Esophagus muscularis mucosa (tissue), 3 donors: ENCODE measurements at regions not wholly inside any gene's neighbourhood (a gene's known extent, or its start where the extent isn't known, plus 50 kb on each side); places are given as distances from the start of the nearest gene placed in this dataset.

Experiments used
- POLR2A ChIP-seq: fragments of 450-650 bp; IDR thresholded peaks from one replicate; pipeline ENCODE4 v1.6.1; 2017; ENCODE audit warnings: antibody characterized with exemption, moderate library complexity, mild to moderate bottlenecking, low read depth
- TF ChIP-seq, protein P1 (sequence below), 3 experiments: fragments of 200-600 bp in 2 of 3; fragments of 450-650 bp in 1 of 3; sonication (generic) in 2 of 3; IDR thresholded peaks; one replicate each; pipeline ENCODE4 v1.5.1; 2017 to 2019; ENCODE audit warnings: antibody characterized with exemption in 3 of 3, mild to moderate bottlenecking in 2 of 3, moderate library complexity in 1 of 3

DNA sequence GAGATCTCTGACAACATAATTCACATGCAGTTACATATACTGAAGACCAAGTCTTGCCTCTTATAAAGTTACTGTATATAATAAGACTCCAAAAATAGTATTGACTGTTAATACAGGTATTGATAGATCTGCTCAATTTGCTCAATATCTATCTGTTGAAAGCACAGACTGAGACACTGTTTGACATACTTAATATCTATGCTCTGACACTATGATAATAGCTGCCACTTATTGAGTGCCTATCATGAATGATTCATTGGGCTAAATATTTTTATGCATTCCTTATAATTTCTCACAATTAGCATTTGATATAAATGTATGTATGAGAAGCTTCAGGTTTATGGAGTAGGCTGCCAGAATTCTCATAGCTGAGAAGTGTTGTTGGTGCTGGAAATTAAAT, 1600.9 kb upstream of the IGFBP7 start:
- TF ChIP-seq, protein P1, sequence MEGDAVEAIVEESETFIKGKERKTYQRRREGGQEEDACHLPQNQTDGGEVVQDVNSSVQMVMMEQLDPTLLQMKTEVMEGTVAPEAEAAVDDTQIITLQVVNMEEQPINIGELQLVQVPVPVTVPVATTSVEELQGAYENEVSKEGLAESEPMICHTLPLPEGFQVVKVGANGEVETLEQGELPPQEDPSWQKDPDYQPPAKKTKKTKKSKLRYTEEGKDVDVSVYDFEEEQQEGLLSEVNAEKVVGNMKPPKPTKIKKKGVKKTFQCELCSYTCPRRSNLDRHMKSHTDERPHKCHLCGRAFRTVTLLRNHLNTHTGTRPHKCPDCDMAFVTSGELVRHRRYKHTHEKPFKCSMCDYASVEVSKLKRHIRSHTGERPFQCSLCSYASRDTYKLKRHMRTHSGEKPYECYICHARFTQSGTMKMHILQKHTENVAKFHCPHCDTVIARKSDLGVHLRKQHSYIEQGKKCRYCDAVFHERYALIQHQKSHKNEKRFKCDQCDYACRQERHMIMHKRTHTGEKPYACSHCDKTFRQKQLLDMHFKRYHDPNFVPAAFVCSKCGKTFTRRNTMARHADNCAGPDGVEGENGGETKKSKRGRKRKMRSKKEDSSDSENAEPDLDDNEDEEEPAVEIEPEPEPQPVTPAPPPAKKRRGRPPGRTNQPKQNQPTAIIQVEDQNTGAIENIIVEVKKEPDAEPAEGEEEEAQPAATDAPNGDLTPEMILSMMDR (IDR thresholded peaks at IDR 0.05): no peak
- no peak for TF ChIP-seq POLR2A
